ENCODE measurements at regions not wholly inside any gene's neighbourhood (a gene's known extent, or its start where the extent isn't known, plus 50 kb on each side); places are given as distances from the start of the nearest gene placed in this dataset.

DNA sequence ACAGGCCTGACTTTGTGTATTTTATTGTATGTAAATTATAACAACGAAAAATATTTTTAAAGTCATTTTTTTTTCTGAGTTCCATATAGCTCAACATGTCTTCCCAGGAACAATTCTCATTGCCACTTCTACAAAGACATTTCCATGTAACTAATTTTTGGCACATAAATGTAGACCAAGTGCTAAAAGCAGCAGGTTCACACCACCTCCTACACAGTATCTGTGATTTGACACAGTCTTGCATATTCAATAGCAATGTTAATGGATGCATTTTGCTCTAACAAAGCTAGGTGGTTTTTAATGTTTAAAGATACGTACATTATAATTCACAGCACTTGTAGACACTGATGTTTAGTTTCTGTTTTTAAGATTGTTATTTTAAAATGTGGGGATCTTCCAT is 346.5 kb downstream of the GPAM start:
- TF ChIP-seq POLR2AphosphoS5 (IDR thresholded peaks at IDR 0.05; ENCODE audit: borderline replicate concordance, low read depth, low read length) (no peak), EZH2 (IDR thresholded peaks at IDR 0.05) (no peak)
